ENCODE measurements at regions not wholly inside any gene's neighbourhood (a gene's known extent, or its start where the extent isn't known, plus 50 kb on each side); places are given as distances from the start of the nearest gene placed in this dataset.
A peak's percentile ranks its signal among the peaks of the same experiment; 100 is the strongest.

GRCh38 chr14:22418631-22419030 lies 170.4 kb downstream of the DAD1 start:
- DNase-seq (ENCODE audit: low read depth, low spot score) = no peak

GRCh38 chr14:22417914-22418313 lies 171.1 kb downstream of the DAD1 start:
- DNase-seq (ENCODE audit: low read depth, low spot score) = no peak

GRCh38 chr14:22416193-22416592 lies 172.8 kb downstream of the DAD1 start:
- no peak for DNase-seq (ENCODE audit: low read depth, low spot score)

- DNase-seq (ENCODE audit: low read depth, low spot score) = no peak
These were observed 173.4 kb downstream of the DAD1 start for GRCh38 chr14:22415605-22415959.

- DNase-seq (ENCODE audit: low read depth, low spot score) = no peak
These were observed 174.0 kb downstream of the DAD1 start for GRCh38 chr14:22414876-22415604.

GRCh38 chr14:22412926-22413411 lies 176.1 kb downstream of the DAD1 start:
- DNase-seq (ENCODE audit: low read depth, low spot score) = no peak

- no peak for DNase-seq (ENCODE audit: low read depth, low spot score)
These were observed 177.5 kb downstream of the DAD1 start for GRCh38 chr14:22411398-22412055.

- DNase-seq (ENCODE audit: low read depth, low spot score) = no peak
These were observed 178.5 kb downstream of the DAD1 start for GRCh38 chr14:22410497-22410896.

- no peak for DNase-seq (ENCODE audit: low read depth, low spot score)
These were observed 180.0 kb downstream of the DAD1 start for GRCh38 chr14:22409006-22409405.

GRCh38 chr14:22408547-22408946 lies 180.5 kb downstream of the DAD1 start:
- DNase-seq (ENCODE audit: low read depth, low spot score) = no peak

GRCh38 chr14:22407033-22407432 lies 182.0 kb downstream of the DAD1 start:
- DNase-seq (ENCODE audit: low read depth, low spot score) = no peak

GRCh38 chr14:22405201-22405600 lies 183.8 kb downstream of the DAD1 start:
- no peak for DNase-seq (ENCODE audit: low read depth, low spot score)

- no peak for DNase-seq (ENCODE audit: low read depth, low spot score)
These were observed 185.7 kb downstream of the DAD1 start for GRCh38 chr14:22403296-22403695.

GRCh38 chr14:22400655-22401259 lies 188.3 kb downstream of the DAD1 start:
- DNase-seq (ENCODE audit: low read depth, low spot score) = no peak

- DNase-seq (ENCODE audit: low read depth, low spot score) = no peak
These were observed 189.2 kb downstream of the DAD1 start for GRCh38 chr14:22399776-22400175.

GRCh38 chr14:22397221-22397737 lies 191.7 kb downstream of the DAD1 start:
- DNase-seq (ENCODE audit: low read depth, low spot score) = no peak

GRCh38 chr14:22395803-22396202 lies 193.2 kb downstream of the DAD1 start:
- DNase-seq (ENCODE audit: low read depth, low spot score) = no peak

GRCh38 chr14:22394616-22395015 lies 194.4 kb downstream of the DAD1 start:
- no peak for DNase-seq (ENCODE audit: low read depth, low spot score)

GRCh38 chr14:22393796-22394195 lies 195.2 kb downstream of the DAD1 start:
- no peak for DNase-seq (ENCODE audit: low read depth, low spot score)

- peak; percentile 47 for DNase-seq (ENCODE audit: low read depth, low spot score)
These were observed 197.0 kb downstream of the DAD1 start for GRCh38 chr14:22391908-22392565.

- DNase-seq (ENCODE audit: low read depth, low spot score) = no peak
These were observed 198.1 kb downstream of the DAD1 start for GRCh38 chr14:22390824-22391461.
